Urinary bladder (tissue), 3 donors: ENCODE measurements at regions not wholly inside any gene's neighbourhood (a gene's known extent, or its start where the extent isn't known, plus 50 kb on each side); places are given as distances from the start of the nearest gene placed in this dataset.

Experiments
- DNase-seq: peaks from one replicate; pipeline ENCODE4 v3.0.0-alpha.2; 2015; ENCODE audit errors: extremely low spot score
- H3K27ac ChIP-seq: one replicate; pipeline ENCODE4 v1.5.1; 2013; ENCODE audit warnings: low read depth, mild to moderate bottlenecking, moderate library complexity
- H3K36me3 ChIP-seq: one replicate; pipeline ENCODE4 v1.6.1; 2013; ENCODE audit warnings: mild to moderate bottlenecking, moderate library complexity; ENCODE audit not compliant: insufficient read depth
- H3K4me1 ChIP-seq: one replicate; pipeline ENCODE4 v1.6.1; 2013; ENCODE audit warnings: mild to moderate bottlenecking, moderate library complexity; ENCODE audit not compliant: insufficient read depth
- H3K4me3 ChIP-seq: one replicate; pipeline ENCODE4 v1.5.1; 2013; ENCODE audit warnings: low read depth, low read length
- WGBS: extraction: QIAGEN DNeasy Blood & Tissue Kit; methylation state at CpG from one replicate; pipeline ENCODE4 v1.1.7; 2013; 5-methylcytosine and 5-hydroxymethylcytosine counted together
- donor health status: healthy with polysubstance abuse.
- donor health status: healthy.

DNA sequence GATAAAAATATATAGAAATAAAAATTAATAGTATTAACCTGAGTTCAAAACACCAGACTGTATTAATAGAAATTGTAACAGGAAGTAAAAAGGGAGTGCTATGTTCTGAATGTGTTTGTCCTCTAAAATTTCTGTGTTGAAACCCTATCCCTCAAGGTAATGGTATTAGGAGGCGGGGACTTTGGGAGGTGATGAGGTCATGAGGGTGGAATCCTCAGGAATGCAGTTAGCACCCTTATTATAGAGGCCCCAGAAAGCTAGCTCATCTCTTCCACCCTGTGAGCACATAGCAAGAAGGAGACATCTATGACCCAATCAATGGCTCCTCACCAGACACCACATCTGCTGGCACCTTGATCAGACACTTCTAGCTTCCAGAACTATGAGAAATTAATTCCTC is 124.5 kb downstream of the CMPK2 start:
- H3K27ac ChIP-seq, result no peak overlapping the region
- H3K36me3 ChIP-seq, result no peaks in the 10 kb centered on the region
- no peak overlapping the region for H3K4me3 ChIP-seq
- WGBS, result 87% methylated on average over 1 of the region's 1 CpG
- no peak for DNase-seq
- no peaks in the 10 kb centered on the region for H3K4me1 ChIP-seq

DNA sequence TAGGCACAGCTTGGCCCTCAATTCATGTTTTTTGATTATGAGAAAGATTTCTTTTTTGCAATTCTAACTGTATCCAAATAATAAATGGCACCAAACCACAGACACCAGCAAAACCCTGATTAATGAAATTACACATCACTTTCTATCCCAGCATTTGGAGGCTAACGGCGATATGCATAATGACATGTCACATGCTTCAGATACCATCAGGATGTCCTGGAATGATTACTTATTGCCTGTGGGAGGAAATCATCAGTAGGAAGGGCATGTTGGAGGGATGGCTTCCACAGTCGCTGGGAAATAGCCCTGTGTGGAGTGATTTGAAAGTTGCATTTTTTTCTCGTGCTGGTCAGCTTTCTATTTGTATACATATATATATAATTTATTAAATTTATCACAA is 121.7 kb downstream of the CMPK2 start:
- no peak overlapping the region for H3K4me3 ChIP-seq

DNA sequence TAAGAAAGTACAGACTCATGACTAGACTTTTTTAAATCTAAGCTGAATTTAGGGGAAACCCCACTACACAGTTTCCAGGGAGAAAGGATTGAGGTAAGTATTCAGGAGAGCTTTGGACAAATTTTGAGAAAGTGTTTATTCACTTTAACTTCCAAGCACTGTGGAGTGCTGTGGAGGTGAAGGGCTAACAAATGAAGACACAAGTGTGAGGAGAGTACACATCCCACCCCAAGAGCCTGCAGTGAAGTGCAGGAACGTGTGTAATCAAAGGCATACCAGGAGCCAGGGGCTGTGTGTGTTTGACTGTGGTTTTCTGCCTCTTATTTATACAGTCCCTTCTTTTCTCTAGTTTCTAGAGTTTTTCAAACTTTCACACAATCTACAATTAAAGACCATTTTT is 118.3 kb downstream of the CMPK2 start:
- Histone ChIP-seq H3K27ac (no peak overlapping the region), H3K36me3 (no peaks in the 10 kb centered on the region), H3K4me3 (no peak overlapping the region), H3K4me1 (no peaks in the 10 kb centered on the region)
- 60% methylated on average over 1 of the region's 1 CpG for WGBS
- DNase-seq, result no peak

More for the DNA sequence above, 121.7 kb downstream of the CMPK2 start:
- Histone ChIP-seq H3K4me1 (no peaks in the 10 kb centered on the region), H3K36me3 (no peaks in the 10 kb centered on the region), H3K27ac (no peak overlapping the region)
- no peak for DNase-seq
- 87% methylated on average over 4 of the region's 4 CpGs for WGBS

DNA sequence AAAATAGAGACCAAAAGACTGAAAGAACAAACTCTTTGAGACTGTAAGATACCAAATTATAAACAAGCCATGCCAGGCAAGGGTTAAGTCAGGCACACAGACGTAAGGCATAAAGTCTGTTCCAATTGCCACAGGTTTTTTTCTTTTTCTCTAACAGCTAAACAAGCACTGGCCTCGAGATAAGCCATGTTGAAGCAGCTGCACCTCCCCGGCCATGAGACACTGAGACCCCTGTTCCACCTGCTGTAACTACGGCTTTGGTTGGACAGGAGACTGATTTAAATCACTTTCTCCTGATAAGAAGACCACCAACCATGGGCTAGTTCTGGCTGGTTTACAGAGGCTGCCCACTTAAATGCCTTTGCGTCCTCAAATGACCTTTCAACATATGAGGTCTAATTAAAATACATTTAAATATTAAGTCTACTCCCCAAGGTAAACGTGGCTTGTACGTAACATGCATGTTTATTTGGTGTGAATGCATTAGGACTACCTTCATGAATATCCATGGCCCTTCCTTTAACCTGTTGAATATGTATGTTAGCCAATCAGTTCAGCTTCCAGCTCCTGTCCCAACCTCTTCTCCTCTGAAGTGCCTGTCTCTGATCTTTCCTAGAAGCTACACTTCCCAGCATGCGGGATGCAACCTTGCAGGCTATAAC is 117.2 kb downstream of the CMPK2 start:
- 48% methylated on average over 8 of the region's 8 CpGs for WGBS
- no peak for DNase-seq
- Histone ChIP-seq H3K27ac (no peak overlapping the region), H3K4me1 (no peaks in the 10 kb centered on the region), H3K36me3 (no peaks in the 10 kb centered on the region), H3K4me3 (no peak overlapping the region)

DNA sequence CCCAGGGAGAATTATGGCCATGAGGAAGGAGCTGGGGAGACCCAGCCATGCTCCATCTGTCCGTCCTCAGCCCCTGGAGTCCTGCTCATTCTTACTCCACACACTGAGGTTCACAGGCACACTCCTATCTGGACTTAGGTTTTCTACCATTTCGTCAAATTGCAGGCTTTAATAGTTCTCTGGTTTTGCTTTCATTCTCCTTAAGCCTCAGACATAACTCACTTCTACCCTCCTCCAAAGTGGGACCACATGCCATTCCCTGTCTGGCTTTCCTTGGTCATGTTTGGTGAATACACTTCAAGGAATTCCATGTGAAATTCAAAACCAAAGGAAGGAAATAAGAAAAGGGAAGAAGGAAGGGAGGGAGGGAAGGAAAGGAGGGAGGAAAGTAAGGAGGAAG is 115.7 kb downstream of the CMPK2 start:
- H3K27ac ChIP-seq, result no peak overlapping the region
- H3K36me3 ChIP-seq, result no peaks in the 10 kb centered on the region
- no peak overlapping the region for H3K4me3 ChIP-seq
- 57% methylated on average over 2 of the region's 2 CpGs for WGBS
- DNase-seq, result no peak
- H3K4me1 ChIP-seq, result no peaks in the 10 kb centered on the region

DNA sequence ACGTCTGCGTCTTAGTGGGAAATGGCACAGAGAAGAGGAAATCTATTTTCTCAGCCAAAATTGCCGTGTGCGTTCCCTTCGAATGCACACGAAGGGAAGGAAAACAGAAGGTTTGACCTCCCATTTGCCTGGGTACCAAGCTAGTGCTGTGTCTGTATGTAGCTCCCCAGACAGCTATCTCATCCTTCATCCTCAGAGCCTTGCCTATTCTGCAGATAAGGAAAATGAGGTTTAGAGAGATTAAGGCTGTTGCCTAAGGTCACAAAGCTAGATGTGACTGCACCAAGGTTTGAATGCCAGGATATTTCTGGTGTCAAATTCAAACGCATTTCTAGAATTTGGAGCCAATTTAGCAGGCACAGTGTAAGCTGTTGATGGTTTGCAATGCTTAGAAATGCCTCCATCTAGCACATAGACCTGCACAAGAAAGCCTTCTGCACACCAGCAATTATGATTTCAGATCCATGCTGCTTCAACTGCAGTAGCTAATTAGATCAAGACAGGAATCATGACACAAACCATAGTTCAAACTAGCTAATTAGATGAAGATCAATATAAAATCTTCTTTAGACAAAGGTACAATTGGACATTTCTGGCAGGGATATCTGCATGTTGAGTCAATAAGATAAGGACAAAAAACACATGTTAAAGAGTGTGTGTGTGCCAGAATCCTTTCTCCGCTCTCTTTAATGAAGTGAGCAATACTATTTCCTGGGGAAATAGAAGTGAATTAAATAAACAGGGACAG is 115.1 kb downstream of the CMPK2 start:
- Histone ChIP-seq H3K36me3 (no peaks in the 10 kb centered on the region), H3K27ac (no peak overlapping the region), H3K4me3 (no peak overlapping the region), H3K4me1 (no peaks in the 10 kb centered on the region)
- DNase-seq, result no peak
- WGBS, result 32% methylated on average over 8 of the region's 8 CpGs

DNA sequence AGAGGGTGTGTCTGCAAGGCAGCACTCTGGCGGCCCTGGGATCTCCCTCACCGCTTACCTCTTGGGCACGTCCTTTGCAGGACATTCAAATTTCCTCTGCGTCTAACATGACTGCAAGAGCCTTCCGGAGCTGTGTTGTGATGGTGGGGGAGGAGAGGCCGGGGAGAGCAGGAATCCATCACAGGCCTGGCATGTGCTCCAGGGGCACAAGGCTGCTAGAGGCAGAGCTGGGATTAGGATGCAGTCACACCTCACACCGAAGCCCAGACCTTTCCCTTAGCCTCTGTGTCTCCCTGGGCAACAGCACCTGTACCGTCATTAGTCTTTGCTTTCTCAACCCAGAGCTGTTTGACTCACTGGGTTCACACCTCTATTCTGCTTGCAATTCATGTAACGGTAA is 111.3 kb downstream of the CMPK2 start:
- Histone ChIP-seq H3K27ac (no peak overlapping the region), H3K4me3 (no peak overlapping the region)

DNA sequence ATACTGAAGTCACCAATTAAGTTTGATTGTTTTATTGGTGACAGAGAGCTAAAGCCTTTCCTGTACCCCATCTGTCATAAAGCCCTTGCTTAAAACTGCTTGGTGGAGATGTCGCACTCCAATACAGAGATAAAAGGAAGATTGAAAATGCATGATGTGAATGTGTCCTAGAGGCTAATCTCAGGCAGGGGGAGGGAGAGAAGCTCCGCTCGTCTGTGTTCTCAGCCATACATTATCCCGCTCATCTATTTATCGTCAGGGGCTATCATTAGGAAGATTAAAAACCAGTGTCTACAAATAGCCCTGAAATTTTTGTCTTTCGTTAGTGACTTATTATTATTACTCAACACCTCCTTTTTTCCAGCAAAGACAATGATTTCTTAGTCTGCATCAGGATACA is 110.3 kb downstream of the CMPK2 start:
- DNase-seq, result no peak
- WGBS, result 85% methylated on average over 6 of the region's 6 CpGs
- Histone ChIP-seq H3K4me3 (no peak overlapping the region), H3K27ac (no peak overlapping the region), H3K36me3 (no peaks in the 10 kb centered on the region), H3K4me1 (no peaks in the 10 kb centered on the region)

More for the DNA sequence above, 111.3 kb downstream of the CMPK2 start:
- no peaks in the 10 kb centered on the region for H3K4me1 ChIP-seq
- H3K36me3 ChIP-seq, result no peaks in the 10 kb centered on the region
- 69% methylated on average over 9 of the region's 9 CpGs for WGBS
- DNase-seq, result no peak

DNA sequence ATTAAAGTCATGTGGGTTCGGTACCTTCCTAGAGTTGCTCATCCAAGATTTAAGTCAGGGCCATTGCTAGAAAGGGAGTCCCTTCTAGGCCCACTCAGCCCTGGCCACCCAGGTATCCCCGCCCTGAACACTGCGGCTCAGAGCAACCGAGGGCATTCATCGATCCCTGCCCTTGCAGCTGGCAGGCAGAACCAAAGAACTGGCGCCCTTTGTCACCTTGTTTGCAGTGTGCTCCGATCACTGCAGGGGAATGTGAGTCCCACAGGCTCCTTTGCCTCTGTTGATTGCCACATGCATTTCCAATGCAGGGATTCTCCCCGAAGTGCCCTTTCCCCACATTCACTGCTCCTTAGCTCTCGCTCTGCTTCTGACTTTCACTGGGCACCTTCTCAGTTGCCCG is 108.5 kb downstream of the CMPK2 start:
- no peak for DNase-seq
- WGBS, result 92% methylated on average over 10 of the region's 10 CpGs
- no peaks in the 10 kb centered on the region for H3K36me3 ChIP-seq
- no peak overlapping the region for H3K4me3 ChIP-seq
- H3K4me1 ChIP-seq, result no peaks in the 10 kb centered on the region
- H3K27ac ChIP-seq, result no peak overlapping the region

DNA sequence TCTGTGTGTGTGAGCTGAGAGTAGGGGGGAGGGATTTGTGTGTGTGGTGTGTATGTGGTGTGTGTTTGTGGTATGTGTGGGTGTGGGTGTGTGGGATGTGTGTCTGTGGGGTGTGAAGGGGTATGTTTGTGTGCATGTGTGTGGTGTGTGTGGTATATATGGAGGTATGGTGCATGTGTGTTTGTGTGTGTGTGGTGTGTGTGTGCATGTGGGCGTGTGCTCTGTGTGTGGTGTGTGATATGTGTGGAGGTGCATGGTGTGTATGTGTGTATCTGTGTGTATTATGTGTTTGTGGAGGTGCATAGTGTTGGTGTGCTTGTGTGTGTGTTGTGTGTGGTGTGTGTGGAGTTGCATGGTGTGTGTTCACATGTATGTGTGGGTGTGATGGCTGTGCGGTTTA is 106.0 kb downstream of the CMPK2 start:
- H3K36me3 ChIP-seq, result no peaks in the 10 kb centered on the region

DNA sequence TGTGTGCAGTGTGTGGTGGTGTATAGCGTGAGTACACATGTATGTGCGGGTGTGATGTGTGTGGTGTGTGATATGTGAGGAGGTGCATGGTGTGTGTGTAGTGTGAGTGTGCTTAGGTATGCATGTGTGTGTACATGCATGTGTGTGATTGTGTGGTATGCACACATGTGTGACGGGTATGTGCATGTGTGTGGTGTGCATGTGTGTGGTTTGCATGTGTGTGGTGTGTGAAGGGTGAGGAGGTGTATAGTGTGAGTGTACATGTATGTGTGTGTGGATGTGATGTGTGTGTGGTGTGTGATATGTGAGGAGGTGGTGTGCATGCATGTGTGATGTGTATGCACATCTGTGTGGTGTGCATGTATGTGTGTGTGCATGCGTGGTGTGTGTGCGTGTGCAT is 105.6 kb downstream of the CMPK2 start:
- Histone ChIP-seq H3K36me3 (no peaks in the 10 kb centered on the region), H3K4me1 (no peaks in the 10 kb centered on the region), H3K27ac (no peak overlapping the region), H3K4me3 (no peak overlapping the region)
- WGBS, result 95% methylated on average over 5 of the region's 5 CpGs
- DNase-seq, result no peak

More for the DNA sequence above, 106.0 kb downstream of the CMPK2 start:
- Histone ChIP-seq H3K27ac (no peak overlapping the region), H3K4me3 (no peak overlapping the region), H3K4me1 (no peaks in the 10 kb centered on the region)
- WGBS, result 87% methylated on average over 2 of the region's 2 CpGs
- no peak for DNase-seq

DNA sequence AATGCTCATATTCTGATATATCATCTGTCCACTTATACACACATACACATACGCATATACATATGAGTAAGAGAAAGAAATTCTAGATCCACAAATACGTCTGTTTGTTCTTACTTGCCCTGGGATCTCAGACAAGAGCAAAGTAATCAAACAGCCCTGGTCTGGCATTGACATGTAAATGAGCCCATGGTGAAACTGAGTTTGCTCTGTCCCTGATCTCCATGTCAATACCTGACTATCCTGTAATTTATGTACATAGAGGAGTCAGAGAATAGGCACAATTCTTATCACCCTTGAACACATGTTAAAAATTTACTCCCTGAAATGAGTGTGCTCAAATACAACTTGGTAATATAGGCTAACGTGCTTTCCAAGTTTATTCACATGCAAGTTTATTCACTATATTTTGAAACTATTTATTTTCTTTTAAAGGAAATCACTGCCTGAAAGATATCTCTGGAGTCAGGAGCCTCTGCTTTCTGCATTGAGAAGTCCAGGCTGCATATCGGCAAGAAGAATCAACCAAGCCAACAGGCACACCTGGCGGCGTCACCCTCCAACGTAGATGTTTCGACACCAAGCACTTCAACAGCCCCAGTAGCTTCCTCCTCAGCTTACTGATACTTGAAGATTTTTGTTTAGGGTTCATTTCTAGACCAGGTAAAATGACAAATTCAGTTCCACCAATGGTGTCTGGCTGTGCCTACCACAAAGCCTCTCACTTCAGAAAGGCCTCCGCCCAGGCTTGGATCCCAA is 100.6 kb downstream of the CMPK2 start:
- no peaks in the 10 kb centered on the region for H3K4me1 ChIP-seq
- DNase-seq, result no peak
- H3K4me3 ChIP-seq, result no peak overlapping the region
- no peaks in the 10 kb centered on the region for H3K36me3 ChIP-seq
- WGBS, result 93% methylated on average over 9 of the region's 9 CpGs
- H3K27ac ChIP-seq, result no peak overlapping the region

DNA sequence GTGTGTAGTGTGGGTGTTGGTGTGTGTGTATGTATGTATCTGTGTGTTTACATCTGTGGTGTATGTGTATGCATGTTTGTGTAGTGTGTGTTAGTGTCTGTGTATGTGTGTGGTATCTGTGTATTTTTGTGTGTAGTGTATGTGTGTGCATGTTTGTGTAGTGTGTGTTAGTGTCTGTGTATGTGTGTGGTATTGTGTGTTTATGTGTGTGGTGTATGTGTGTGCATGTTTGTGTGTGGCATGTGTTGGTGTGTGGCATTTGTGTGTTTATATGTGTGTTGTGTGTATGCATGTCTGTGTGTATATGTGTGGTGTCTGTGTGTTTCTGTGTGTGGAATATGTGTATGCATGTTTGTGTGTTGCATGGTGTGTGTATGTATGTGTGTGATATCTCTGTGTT is 96.4 kb downstream of the CMPK2 start:
- no peak overlapping the region for H3K27ac ChIP-seq
- H3K4me1 ChIP-seq, result no peaks in the 10 kb centered on the region
- no peak for DNase-seq
- H3K36me3 ChIP-seq, result no peaks in the 10 kb centered on the region
- no peak overlapping the region for H3K4me3 ChIP-seq

DNA sequence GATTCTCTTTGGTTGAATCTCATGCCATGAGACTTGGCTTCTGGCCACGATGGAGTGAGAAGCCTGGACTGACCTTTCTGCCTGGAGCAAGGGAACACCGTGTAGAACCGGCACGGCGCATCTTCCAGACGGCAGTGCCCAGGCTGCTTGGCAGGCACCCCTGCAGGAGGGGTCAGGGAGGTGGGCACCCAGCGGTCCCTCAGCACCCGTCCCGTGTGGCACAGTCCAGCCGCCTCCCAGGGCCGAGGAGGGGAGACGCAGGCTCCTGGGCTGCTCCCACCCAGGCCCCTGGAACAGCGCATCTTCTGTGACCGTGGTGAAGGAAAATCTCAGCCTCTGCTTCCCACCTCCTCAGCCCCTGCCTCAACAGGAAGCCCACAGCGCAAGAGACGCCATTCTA is 95.7 kb downstream of the CMPK2 start:
- Histone ChIP-seq H3K27ac (no peak overlapping the region), H3K36me3 (no peaks in the 10 kb centered on the region), H3K4me3 (no peak overlapping the region), H3K4me1 (no peaks in the 10 kb centered on the region)
- WGBS, result 85% methylated on average over 16 of the region's 16 CpGs
- no peak for DNase-seq
